Prostate gland (tissue), 2 donors: ENCODE measurements at regions not wholly inside any gene's neighbourhood (a gene's known extent, or its start where the extent isn't known, plus 50 kb on each side); places are given as distances from the start of the nearest gene placed in this dataset.

Source experiments
- CTCF ChIP-seq, 4 experiments: fragments of 200-600 bp in 2 of 4; fragments of 450-650 bp in 2 of 4; sonication (generic) in 2 of 4; IDR thresholded peaks; 1 replicate in 3 of 4; 2 replicates in 1 of 4; pipeline ENCODE4 v1.5.1; 2016 to 2019; ENCODE audit warnings: antibody characterized with exemption in 4 of 4, mild to moderate bottlenecking in 2 of 4, moderate library complexity in 2 of 4
- POLR2A ChIP-seq: fragments of 450-650 bp; IDR thresholded peaks from one replicate; pipeline ENCODE4 v1.6.1; 2016; ENCODE audit warnings: antibody characterized with exemption, mild to moderate bottlenecking

GRCh38 chr7:25694699-25695098, 457.3 kb upstream of the NFE2L3 start:
- TF ChIP-seq CTCF (IDR thresholded peaks at IDR 0.05) (no peak), POLR2A (no peak)
